ENCODE measurements at regions not wholly inside any gene's neighbourhood (a gene's known extent, or its start where the extent isn't known, plus 50 kb on each side); places are given as distances from the start of the nearest gene placed in this dataset.

GRCh38 chr2:52779446-52779845, 988.2 kb upstream of the CHAC2 start:
- Mint-ChIP-seq H3K4me1 (ENCODE audit: unreplicated experiment) (no peaks in the 10 kb centered on the region), H3K4me3 (ENCODE audit: unreplicated experiment) (no peak overlapping the region), H3K9me3 (ENCODE audit: unreplicated experiment) (peaks cover 4% of the 10 kb centered on the region), H3K27ac (ENCODE audit: unreplicated experiment) (no peak overlapping the region), H3K27me3 (ENCODE audit: unreplicated experiment) (no peaks in the 10 kb centered on the region), H3K36me3 (ENCODE audit: unreplicated experiment) (no peaks in the 10 kb centered on the region)
- DNase-seq (ENCODE audit: extremely low spot score, unreplicated experiment) = no peak
- no peak for TF ChIP-seq CTCF (IDR thresholded peaks at IDR 0.05)

- H3K4me3 Mint-ChIP-seq (ENCODE audit: unreplicated experiment) = no peak overlapping the region
- H3K4me1 Mint-ChIP-seq (ENCODE audit: unreplicated experiment) = no peaks in the 10 kb centered on the region
- no peak for TF ChIP-seq CTCF (IDR thresholded peaks at IDR 0.05)
- H3K27ac Mint-ChIP-seq (ENCODE audit: unreplicated experiment) = no peak overlapping the region
- H3K27me3 Mint-ChIP-seq (ENCODE audit: unreplicated experiment) = no peaks in the 10 kb centered on the region
- no peaks in the 10 kb centered on the region for H3K36me3 Mint-ChIP-seq (ENCODE audit: unreplicated experiment)
- DNase-seq (ENCODE audit: extremely low spot score, unreplicated experiment) = no peak
- H3K9me3 Mint-ChIP-seq (ENCODE audit: unreplicated experiment) = peaks cover 11% of the 10 kb centered on the region
Observed at GRCh38 chr2:52776571-52776970, 991.0 kb upstream of the CHAC2 start.

GRCh38 chr2:52775674-52776073, 991.9 kb upstream of the CHAC2 start:
- TF ChIP-seq CTCF (IDR thresholded peaks at IDR 0.05) = no peak
- Mint-ChIP-seq H3K27ac (ENCODE audit: unreplicated experiment) (no peak overlapping the region), H3K36me3 (ENCODE audit: unreplicated experiment) (no peaks in the 10 kb centered on the region), H3K27me3 (ENCODE audit: unreplicated experiment) (no peaks in the 10 kb centered on the region), H3K4me3 (ENCODE audit: unreplicated experiment) (no peak overlapping the region), H3K4me1 (ENCODE audit: unreplicated experiment) (no peaks in the 10 kb centered on the region), H3K9me3 (ENCODE audit: unreplicated experiment) (peaks cover 17% of the 10 kb centered on the region)
- DNase-seq (ENCODE audit: extremely low spot score, unreplicated experiment) = no peak

- DNase-seq (ENCODE audit: extremely low spot score, unreplicated experiment) = no peak
- H3K4me1 Mint-ChIP-seq (ENCODE audit: unreplicated experiment) = no peaks in the 10 kb centered on the region
- no peak overlapping the region for H3K27ac Mint-ChIP-seq (ENCODE audit: unreplicated experiment)
- H3K27me3 Mint-ChIP-seq (ENCODE audit: unreplicated experiment) = peaks cover 5% of the 10 kb centered on the region
- no peak overlapping the region for H3K4me3 Mint-ChIP-seq (ENCODE audit: unreplicated experiment)
- no peak for TF ChIP-seq CTCF (IDR thresholded peaks at IDR 0.05)
- H3K36me3 Mint-ChIP-seq (ENCODE audit: unreplicated experiment) = no peaks in the 10 kb centered on the region
- H3K9me3 Mint-ChIP-seq (ENCODE audit: unreplicated experiment) = peaks cover 27% of the 10 kb centered on the region
Observed at GRCh38 chr2:52765735-52766134, 1001.9 kb upstream of the CHAC2 start.

GRCh38 chr2:52749764-52750163, 1017.8 kb upstream of the CHAC2 start:
- no peaks in the 10 kb centered on the region for H3K4me1 Mint-ChIP-seq (ENCODE audit: unreplicated experiment)
- H3K4me3 Mint-ChIP-seq (ENCODE audit: unreplicated experiment) = no peak overlapping the region
- no peak for TF ChIP-seq CTCF (IDR thresholded peaks at IDR 0.05)
- H3K27me3 Mint-ChIP-seq (ENCODE audit: unreplicated experiment) = no peaks in the 10 kb centered on the region
- peaks cover 8% of the 10 kb centered on the region for H3K9me3 Mint-ChIP-seq (ENCODE audit: unreplicated experiment)
- DNase-seq (ENCODE audit: extremely low spot score, unreplicated experiment) = no peak
- no peaks in the 10 kb centered on the region for H3K36me3 Mint-ChIP-seq (ENCODE audit: unreplicated experiment)
- H3K27ac Mint-ChIP-seq (ENCODE audit: unreplicated experiment) = no peak overlapping the region
